SK-N-SH (cell line): ENCODE measurements at regions not wholly inside any gene's neighbourhood (a gene's known extent, or its start where the extent isn't known, plus 50 kb on each side); places are given as distances from the start of the nearest gene placed in this dataset.

Source experiments
- CTCF ChIA-PET: fragments of 300-600, 350-600 bp; formaldehyde crosslinking; extraction: SDS; loops from one replicate; lab custom pipeline; 2021; lab: Yijun Ruan, JAX
- POLR2A ChIA-PET: fragments of 350-600 bp; sonication (Branson Sonifier 250); formaldehyde crosslinking; extraction: SDS; loops from one replicate; lab custom pipeline; 2020; ENCODE audit warnings: antibody characterized with exemption, inconsistent platforms; lab: Yijun Ruan, JAX
- DNase-seq: peaks from one replicate; pipeline ENCODE4 v3.0.0; 2012
- H2AFZ ChIP-seq: fragments of 200-600 bp; sonication (generic); 2 replicates; pipeline ENCODE4 v1.8.1; 2016; ENCODE audit warnings: antibody characterized with exemption, mild to moderate bottlenecking, low read depth
- H3F3A ChIP-seq: fragments of 200-600 bp; sonication (generic); replicated peaks from 2 replicates; pipeline ENCODE3; 2016; ENCODE audit warnings: antibody characterized with exemption, mild to moderate bottlenecking; ENCODE audit not compliant: insufficient read depth
- H3K27ac ChIP-seq, 2 experiments: fragments of 200-500 bp in 1 of 2; fragments of 200-600 bp in 1 of 2; sonication (Bioruptor generic) in 1 of 2; sonication (generic), shearing (Covaris generic) in 1 of 2; 2 replicates each; pipeline versions ENCODE4 v1.5.1 to v1.6.1; 2014 to 2016; ENCODE audit warnings: low read depth in 2 of 2, inconsistent platforms in 1 of 2, low read length in 1 of 2, mild to moderate bottlenecking in 1 of 2, mixed read lengths in 1 of 2
- H3K27me3 ChIP-seq: fragments of 200-600 bp; sonication (generic), shearing (Covaris generic); 2 replicates; pipeline ENCODE4 v1.6.1; 2016; ENCODE audit warnings: mixed run types; ENCODE audit not compliant: insufficient read depth
- H3K36me3 ChIP-seq, 2 experiments: fragments of 200-500 bp in 1 of 2; fragments of 200-600 bp in 1 of 2; sonication (Bioruptor generic) in 1 of 2; sonication (generic) in 1 of 2; replicated peaks in 1 of 2; 2 replicates each; pipeline versions ENCODE3 to v1.5.1; 2014 to 2016; ENCODE audit warnings: low read length in 1 of 2, mild to moderate bottlenecking in 1 of 2; ENCODE audit not compliant: insufficient read depth in 2 of 2, control insufficient read depth in 1 of 2
- H3K4me1 ChIP-seq, 2 experiments: fragments of 200-500 bp in 1 of 2; fragments of 200-600 bp in 1 of 2; sonication (Bioruptor generic) in 1 of 2; sonication (generic), shearing (Covaris generic) in 1 of 2; 2 replicates each; pipeline versions ENCODE4 v1.5.1 to v1.6.1; 2014 to 2016; ENCODE audit warnings: low read depth in 1 of 2, low read length in 1 of 2, mixed run types in 1 of 2; ENCODE audit not compliant: insufficient read depth in 2 of 2, control insufficient read depth in 1 of 2
- H3K4me2 ChIP-seq: fragments of 200-600 bp; sonication (generic), shearing (Covaris generic); 2 replicates; pipeline ENCODE4 v1.6.1; 2017; ENCODE audit warnings: mixed run types
- H3K4me3 ChIP-seq, 2 experiments: fragments of 200-500 bp in 1 of 2; fragments of 200-600 bp in 1 of 2; sonication (Bioruptor generic) in 1 of 2; sonication (generic), shearing (Covaris generic) in 1 of 2; 2 replicates each; pipeline versions ENCODE4 v1.5.1 to v1.8.1; 2014 to 2016; ENCODE audit warnings: low read depth in 2 of 2, inconsistent platforms in 1 of 2, low read length in 1 of 2, mild to moderate bottlenecking in 1 of 2, mixed read lengths in 1 of 2, moderate library complexity in 1 of 2
- H3K79me2 ChIP-seq: fragments of 200-600 bp; sonication (generic); 2 replicates; pipeline ENCODE4 v1.8.1; 2017; ENCODE audit warnings: mild to moderate bottlenecking; ENCODE audit not compliant: insufficient read depth
- H3K9ac ChIP-seq: fragments of 200-600 bp; sonication (generic); 2 replicates; pipeline ENCODE4 v1.6.1; 2017; ENCODE audit warnings: mixed run types
- H3K9me2 ChIP-seq: fragments of 200-600 bp; sonication (generic); 2 replicates; pipeline ENCODE4 v1.6.1; 2017; ENCODE audit warnings: mixed run types
- H3K9me3 ChIP-seq: fragments of 200-600 bp; sonication (generic); 2 replicates; pipeline ENCODE4 v1.6.1; 2017; ENCODE audit warnings: mixed run types, mild to moderate bottlenecking, moderate library complexity
- H4K20me1 ChIP-seq: fragments of 200-600 bp; sonication (generic); 2 replicates; pipeline ENCODE4 v1.6.1; 2017; ENCODE audit warnings: mild to moderate bottlenecking, mixed run types; ENCODE audit not compliant: insufficient read depth
- CTCF ChIP-seq: fragments of 200-600 bp; sonication (generic); IDR thresholded peaks from 2 replicates; pipeline ENCODE4 v1.6.1; 2017; ENCODE audit warnings: antibody characterized with exemption, mild to moderate bottlenecking, moderate library complexity
- ELF1 ChIP-seq: IDR thresholded peaks from 2 replicates; pipeline ENCODE4 v1.4.0; 2012
- EZH2phosphoT487 ChIP-seq: fragments of 200-600 bp; sonication (generic); IDR thresholded peaks from 2 replicates; pipeline ENCODE4 v1.6.1; 2017; ENCODE audit warnings: low read depth, mixed run types, mild to moderate bottlenecking, antibody characterized with exemption, moderate library complexity, borderline replicate concordance
- FOSL2 ChIP-seq: IDR thresholded peaks from 2 replicates; pipeline ENCODE4 v1.4.0; 2012; ENCODE audit warnings: low read depth, mild to moderate bottlenecking, moderate library complexity, borderline replicate concordance
- FOXM1 ChIP-seq: IDR thresholded peaks from 2 replicates; pipeline ENCODE4 v1.4.0; 2012; ENCODE audit warnings: low read depth, mild to moderate bottlenecking
- GABPA ChIP-seq: IDR thresholded peaks from 2 replicates; pipeline ENCODE4 v1.4.0; 2012; ENCODE audit warnings: low read depth, mild to moderate bottlenecking
- JUND ChIP-seq: IDR thresholded peaks from 2 replicates; pipeline ENCODE4 v1.4.0; 2012
- MAX ChIP-seq: IDR thresholded peaks from 2 replicates; pipeline ENCODE4 v1.4.0; 2012; ENCODE audit warnings: low read depth
- MEF2A ChIP-seq: IDR thresholded peaks from 2 replicates; pipeline ENCODE4 v1.4.0; 2012; ENCODE audit warnings: low read depth, borderline replicate concordance
- MXI1 ChIP-seq: IDR thresholded peaks from 2 replicates; pipeline ENCODE4 v1.6.1; 2012; ENCODE audit warnings: mild to moderate bottlenecking, low read depth, low read length, improper control_type of control experiment
- NFIC ChIP-seq: IDR thresholded peaks from 2 replicates; pipeline ENCODE4 v1.4.0; 2012; ENCODE audit warnings: borderline replicate concordance
- POLR2AphosphoS5 ChIP-seq: IDR thresholded peaks from 2 replicates; pipeline ENCODE4 v1.6.1; 2012; ENCODE audit warnings: low read depth, low read length
- RAD21 ChIP-seq: IDR thresholded peaks from 2 replicates; pipeline ENCODE4 v1.6.1; 2012; ENCODE audit warnings: mild to moderate bottlenecking, low read length
- RCOR1 ChIP-seq: fragments of 150-350 bp; IDR thresholded peaks from 2 replicates; pipeline ENCODE4 v1.6.1; 2017; ENCODE audit warnings: antibody characterized with exemption, low read length
- RFX5 ChIP-seq: IDR thresholded peaks from 2 replicates; pipeline ENCODE4 v1.6.1; 2012; ENCODE audit warnings: mild to moderate bottlenecking, improper control_type of control experiment, low read length
- RXRA ChIP-seq: IDR thresholded peaks from 2 replicates; pipeline ENCODE4 v1.4.0; 2012; ENCODE audit warnings: low read depth, mild to moderate bottlenecking, borderline replicate concordance
- SIN3A ChIP-seq: IDR thresholded peaks from 2 replicates; pipeline ENCODE4 v1.6.1; 2012; ENCODE audit warnings: low read depth, mild to moderate bottlenecking, low read length, moderate library complexity, borderline replicate concordance
- SMC3 ChIP-seq: IDR thresholded peaks from 2 replicates; pipeline ENCODE4 v1.6.1; 2012; ENCODE audit warnings: low read depth, low read length, improper control_type of control experiment
- TAF1 ChIP-seq: IDR thresholded peaks from 2 replicates; pipeline ENCODE4 v1.6.1; 2012; ENCODE audit warnings: low read depth, mild to moderate bottlenecking, low read length, moderate library complexity, borderline replicate concordance
- TCF12 ChIP-seq: IDR thresholded peaks from 2 replicates; pipeline ENCODE4 v1.4.0; 2012
- TEAD4 ChIP-seq: IDR thresholded peaks from 2 replicates; pipeline ENCODE4 v1.4.0; 2012; ENCODE audit warnings: mild to moderate bottlenecking, borderline replicate concordance; ENCODE audit not compliant: insufficient read depth
- USF1 ChIP-seq: IDR thresholded peaks from 2 replicates; pipeline ENCODE4 v1.4.0; 2012; ENCODE audit warnings: low read depth, borderline replicate concordance
- YY1 ChIP-seq: IDR thresholded peaks from 2 replicates; pipeline ENCODE4 v1.4.0; 2012; ENCODE audit warnings: low read depth, mild to moderate bottlenecking
- WGBS: methylation state at CpG from one replicate; pipeline ENCODE4 v1.1.6; 2017; ENCODE audit warnings: low lambda C conversion rate; 5-methylcytosine and 5-hydroxymethylcytosine counted together

- no peak for TF ChIP-seq MAX
- no peak for TF ChIP-seq POLR2AphosphoS5
- TF ChIP-seq GABPA = no peak
- TF ChIP-seq SMC3 = no peak
- no peak for TF ChIP-seq YY1
- no peak for TF ChIP-seq MXI1
- no peak for TF ChIP-seq FOSL2
Measured at GRCh38 chr6:134415656-134416055, 97.7 kb upstream of the SGK1 start (continued).

GRCh38 chr6:134415194-134415593, 97.3 kb upstream of the SGK1 start:
- POLR2A ChIA-PET = no interaction called here
- no peak overlapping the region for H2AFZ ChIP-seq
- no peak overlapping the region for H3K9ac ChIP-seq
- TF ChIP-seq EZH2phosphoT487 = no peak
- no peaks in the 10 kb centered on the region for H3K9me3 ChIP-seq
- 93% methylated on average over 4 of the region's 4 CpGs for WGBS
- no peak overlapping the region for H3K27ac ChIP-seq
- no peak overlapping the region for H3K4me2 ChIP-seq
- CTCF ChIA-PET = no interaction called here
- H3K9me2 ChIP-seq = no peaks in the 10 kb centered on the region
- no peaks in the 10 kb centered on the region for H3K4me1 ChIP-seq
- no peaks in the 10 kb centered on the region for H4K20me1 ChIP-seq
- H3K36me3 ChIP-seq = no peaks in the 10 kb centered on the region
- no peaks in the 10 kb centered on the region for H3K79me2 ChIP-seq
- DNase-seq = no peak
- no peaks in the 10 kb centered on the region for H3K27me3 ChIP-seq
- H3F3A ChIP-seq = peaks cover 10% of the 10 kb centered on the region
- H3K4me3 ChIP-seq = no peak overlapping the region

GRCh38 chr6:134414793-134415192, 96.9 kb upstream of the SGK1 start:
- no peaks in the 10 kb centered on the region for H3K79me2 ChIP-seq
- POLR2A ChIA-PET = no interaction called here
- H3K27me3 ChIP-seq = no peaks in the 10 kb centered on the region
- no peak overlapping the region for H3K4me3 ChIP-seq
- no peak overlapping the region for H2AFZ ChIP-seq
- no peak overlapping the region for H3K27ac ChIP-seq
- H3K9ac ChIP-seq = no peak overlapping the region
- H3K9me3 ChIP-seq = no peaks in the 10 kb centered on the region
- WGBS = 88% methylated on average over 7 of the region's 7 CpGs
- CTCF ChIA-PET = no interaction called here
- no peak for TF ChIP-seq FOXM1
- no peak for TF ChIP-seq SIN3A
- TF ChIP-seq FOSL2 = no peak
- no peak for TF ChIP-seq EZH2phosphoT487
- no peak for TF ChIP-seq GABPA
- TF ChIP-seq MEF2A = no peak
- TF ChIP-seq JUND = no peak
- TF ChIP-seq RFX5 = no peak
- TF ChIP-seq SMC3 = no peak
- TF ChIP-seq RXRA = no peak
- no peak for TF ChIP-seq TAF1
- no peak for TF ChIP-seq RCOR1
- no peak for TF ChIP-seq RAD21
- TF ChIP-seq TCF12 = no peak
- no peak for TF ChIP-seq NFIC
- TF ChIP-seq ELF1 = no peak
- no peak for TF ChIP-seq CTCF
- TF ChIP-seq USF1 = no peak
- TF ChIP-seq TEAD4 = no peak
- no peaks in the 10 kb centered on the region for H4K20me1 ChIP-seq
- H3K36me3 ChIP-seq = no peaks in the 10 kb centered on the region
- no peaks in the 10 kb centered on the region for H3K4me1 ChIP-seq
- no peaks in the 10 kb centered on the region for H3K9me2 ChIP-seq
- H3F3A ChIP-seq = peaks cover 6% of the 10 kb centered on the region
- H3K4me2 ChIP-seq = no peak overlapping the region
- DNase-seq = no peak
